ENCODE measurements at regions not wholly inside any gene's neighbourhood (a gene's known extent, or its start where the extent isn't known, plus 50 kb on each side); places are given as distances from the start of the nearest gene placed in this dataset.
"Not testable (repeated sequence)": the region's sequence is repeated elsewhere in the genome, so short reads cannot be mapped to it uniquely, and the experiment has no call there.

- H3K27ac Mint-ChIP-seq: no peak overlapping the region
- Histone ChIP-seq H2BK12ac (ENCODE audit: insufficient read length, low read depth, low read length) (no peak overlapping the region), H3K27ac (ENCODE audit: insufficient read length, low read depth, low read length) (no peak overlapping the region), H3K18ac (ENCODE audit: insufficient read length, low read depth, low read length) (no peak overlapping the region), H4K8ac (replicated peaks; ENCODE audit: insufficient read length, low read depth, low read length) (no peak overlapping the region), H3K79me2 (ENCODE audit: insufficient read depth, low read length) (no peaks in the 10 kb centered on the region), H3K9me3 (ENCODE audit: control insufficient read depth, low read depth, low read length) (no peaks in the 10 kb centered on the region), H3K23ac (ENCODE audit: insufficient read length, low read depth, low read length) (no peak overlapping the region), H3K4ac (ENCODE audit: low read depth, low read length) (no peak overlapping the region), H2BK20ac (ENCODE audit: low read depth, low read length, poor library complexity, severe bottlenecking) (no peak overlapping the region), H2AFZ (ENCODE audit: low read length) (no peak overlapping the region), H2AK5ac (ENCODE audit: insufficient read length, low read length) (no peak overlapping the region), H3K79me1 (ENCODE audit: insufficient read depth, low read depth, low read length, poor library complexity, severe bottlenecking) (no peaks in the 10 kb centered on the region), H4K20me1 (ENCODE audit: control insufficient read depth, insufficient read depth, insufficient read length) (no peaks in the 10 kb centered on the region), H3K4me2 (ENCODE audit: insufficient read depth, insufficient read length, low read length) (no peak overlapping the region), H4K5ac (ENCODE audit: insufficient read length, low read depth, low read length) (no peak overlapping the region), H3T11ph (ENCODE audit: low read length) (no peak overlapping the region), H3K23me2 (ENCODE audit: insufficient read length, low read depth, low read length, poor library complexity, severe bottlenecking) (no peaks in the 10 kb centered on the region), H2BK15ac (ENCODE audit: low read depth, low read length) (no peak overlapping the region), H3K14ac (ENCODE audit: insufficient read depth, low read length) (no peak overlapping the region), H3K56ac (ENCODE audit: insufficient read length, low read depth, low read length) (no peak overlapping the region), H3K9ac (ENCODE audit: extremely low read depth, insufficient read length, low read length) (no peak overlapping the region), H4K91ac (ENCODE audit: insufficient read length, low read depth, low read length) (no peak overlapping the region), H3K27me3 (ENCODE audit: insufficient read depth, low read length) (no peaks in the 10 kb centered on the region), H2BK120ac (ENCODE audit: low read depth, low read length, poor library complexity, severe bottlenecking) (no peak overlapping the region), H3K4me1 (ENCODE audit: insufficient read depth, low read length) (no peaks in the 10 kb centered on the region), H2BK5ac (ENCODE audit: insufficient read length, low read length) (no peak overlapping the region)
- DNase-seq: no peak
- no peaks in the 10 kb centered on the region for H3K9me3 Mint-ChIP-seq
- no CpG with 5 or more reads among the region's 4 CpGs for WGBS (ENCODE audit: extremely low coverage, insufficient read length, low lambda C conversion rate)
- peaks cover 2% of the 10 kb centered on the region; the same call in 1 of the 2 replicates for H3K27me3 Mint-ChIP-seq (ENCODE audit: low read depth)
- peaks cover 9 to 10% of the 10 kb centered on the region in 2 experiments for H3K4me1 Mint-ChIP-seq
- no peak overlapping the region for H3K4me3 Mint-ChIP-seq
- H3K36me3 Mint-ChIP-seq (ENCODE audit: insufficient read depth in 1 of 3, low read depth in 3 of 3): no peaks in the 10 kb centered on the region
- no peak for TF ChIP-seq CTCF (conservative IDR thresholded peaks at IDR 0.05)
Observed at GRCh38 chr12:29026419-29026818, 122.7 kb upstream of the FAR2 start.

DNA sequence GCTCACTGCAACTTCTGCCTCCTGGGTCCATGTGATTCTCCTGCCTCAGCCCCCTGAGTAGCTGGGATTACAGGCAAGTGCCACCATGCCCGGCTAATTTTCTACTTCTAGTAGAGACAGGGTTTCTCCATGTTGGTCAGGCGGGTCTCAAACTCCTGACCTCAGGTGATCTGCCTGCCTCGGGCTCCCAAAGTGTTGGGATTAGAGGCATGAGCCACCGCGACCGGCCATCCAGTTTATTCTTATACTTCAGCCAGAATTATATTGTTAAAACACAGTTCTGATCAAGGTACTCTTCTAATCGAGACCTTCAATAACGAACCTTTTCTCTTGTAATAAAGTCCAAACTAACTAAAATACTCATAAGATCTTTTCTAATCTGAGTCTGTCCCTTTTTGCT lies 119.6 kb upstream of the FAR2 start:
- not testable (repeated sequence) for H2BK12ac ChIP-seq (ENCODE audit: insufficient read length, low read depth, low read length); H3K4me1 ChIP-seq (ENCODE audit: insufficient read depth, low read length); H3K27me3 ChIP-seq (ENCODE audit: insufficient read depth, low read length); H3K4me3 Mint-ChIP-seq; H3K79me1 ChIP-seq (ENCODE audit: insufficient read depth, low read depth, low read length, poor library complexity, severe bottlenecking); H2BK20ac ChIP-seq (ENCODE audit: low read depth, low read length, poor library complexity, severe bottlenecking); H3K27me3 Mint-ChIP-seq (ENCODE audit: low read depth); H3K9ac ChIP-seq (ENCODE audit: extremely low read depth, insufficient read length, low read length); H2AK5ac ChIP-seq (ENCODE audit: insufficient read length, low read length); H3K18ac ChIP-seq (ENCODE audit: insufficient read length, low read depth, low read length); H3K79me2 ChIP-seq (ENCODE audit: insufficient read depth, low read length); H3K27ac Mint-ChIP-seq; H4K20me1 ChIP-seq (ENCODE audit: control insufficient read depth, insufficient read depth, insufficient read length); H2BK120ac ChIP-seq (ENCODE audit: low read depth, low read length, poor library complexity, severe bottlenecking); H4K5ac ChIP-seq (ENCODE audit: insufficient read length, low read depth, low read length); H4K8ac ChIP-seq (replicated peaks; ENCODE audit: insufficient read length, low read depth, low read length); H3K4me2 ChIP-seq (ENCODE audit: insufficient read depth, insufficient read length, low read length); H3K14ac ChIP-seq (ENCODE audit: insufficient read depth, low read length); H3K23me2 ChIP-seq (ENCODE audit: insufficient read length, low read depth, low read length, poor library complexity, severe bottlenecking); H3T11ph ChIP-seq (ENCODE audit: low read length); DNase-seq; H3K4me1 Mint-ChIP-seq; H2BK15ac ChIP-seq (ENCODE audit: low read depth, low read length); H3K9me3 Mint-ChIP-seq; H3K4ac ChIP-seq (ENCODE audit: low read depth, low read length); H4K91ac ChIP-seq (ENCODE audit: insufficient read length, low read depth, low read length); H3K23ac ChIP-seq (ENCODE audit: insufficient read length, low read depth, low read length); H3K27ac ChIP-seq (ENCODE audit: insufficient read length, low read depth, low read length); H3K9me3 ChIP-seq (ENCODE audit: control insufficient read depth, low read depth, low read length); H3K36me3 Mint-ChIP-seq (ENCODE audit: insufficient read depth in 1 of 3, low read depth in 3 of 3); H2BK5ac ChIP-seq (ENCODE audit: insufficient read length, low read length); H2AFZ ChIP-seq (ENCODE audit: low read length); H3K56ac ChIP-seq (ENCODE audit: insufficient read length, low read depth, low read length)
- no CpG with 5 or more reads among the region's 8 CpGs for WGBS (ENCODE audit: extremely low coverage, insufficient read length, low lambda C conversion rate)

Data from H9 (cell line).